ENCODE measurements at regions not wholly inside any gene's neighbourhood (a gene's known extent, or its start where the extent isn't known, plus 50 kb on each side); places are given as distances from the start of the nearest gene placed in this dataset.

DNA sequence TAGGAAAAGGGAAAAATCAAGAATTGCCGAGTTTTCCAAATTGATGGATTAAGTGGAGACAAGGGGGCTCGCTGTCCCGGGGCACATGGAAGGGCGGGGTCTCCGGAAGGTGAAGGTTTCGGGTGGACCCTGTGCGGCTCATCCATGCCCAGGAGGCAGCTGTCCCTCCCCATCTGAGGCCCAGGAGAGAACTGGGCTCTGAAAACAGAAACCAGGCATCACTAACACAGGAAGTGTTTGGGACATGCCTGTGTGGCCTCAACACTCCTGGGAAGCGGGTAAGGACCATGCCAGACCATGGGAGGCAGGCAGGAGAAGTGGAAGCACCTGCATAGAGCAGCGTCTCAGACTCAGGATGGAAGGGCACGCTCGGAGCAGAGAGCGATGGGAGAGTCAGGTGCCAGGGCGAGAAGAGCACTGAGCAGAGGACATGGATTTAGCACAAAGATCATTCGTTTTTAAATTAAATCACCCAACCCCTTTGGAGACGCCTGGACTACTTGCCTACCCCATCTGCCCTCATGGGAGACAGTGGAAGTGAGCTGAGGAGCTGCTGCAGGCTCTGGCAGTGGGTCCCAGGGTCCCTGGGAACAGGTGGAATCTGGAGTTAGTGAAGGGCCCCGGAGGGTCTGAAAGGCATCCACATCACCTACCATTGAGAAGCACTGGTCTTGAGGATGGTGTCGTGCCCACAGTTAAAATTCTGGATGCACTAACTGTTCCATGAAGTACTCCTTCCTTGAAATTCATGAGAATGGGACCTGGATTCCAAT, 183.2 kb upstream of the SOX1 start:
- TF ChIP-seq POLR2A (IDR thresholded peaks at IDR 0.05) = no peak
- TF ChIP-seq, protein P1, sequence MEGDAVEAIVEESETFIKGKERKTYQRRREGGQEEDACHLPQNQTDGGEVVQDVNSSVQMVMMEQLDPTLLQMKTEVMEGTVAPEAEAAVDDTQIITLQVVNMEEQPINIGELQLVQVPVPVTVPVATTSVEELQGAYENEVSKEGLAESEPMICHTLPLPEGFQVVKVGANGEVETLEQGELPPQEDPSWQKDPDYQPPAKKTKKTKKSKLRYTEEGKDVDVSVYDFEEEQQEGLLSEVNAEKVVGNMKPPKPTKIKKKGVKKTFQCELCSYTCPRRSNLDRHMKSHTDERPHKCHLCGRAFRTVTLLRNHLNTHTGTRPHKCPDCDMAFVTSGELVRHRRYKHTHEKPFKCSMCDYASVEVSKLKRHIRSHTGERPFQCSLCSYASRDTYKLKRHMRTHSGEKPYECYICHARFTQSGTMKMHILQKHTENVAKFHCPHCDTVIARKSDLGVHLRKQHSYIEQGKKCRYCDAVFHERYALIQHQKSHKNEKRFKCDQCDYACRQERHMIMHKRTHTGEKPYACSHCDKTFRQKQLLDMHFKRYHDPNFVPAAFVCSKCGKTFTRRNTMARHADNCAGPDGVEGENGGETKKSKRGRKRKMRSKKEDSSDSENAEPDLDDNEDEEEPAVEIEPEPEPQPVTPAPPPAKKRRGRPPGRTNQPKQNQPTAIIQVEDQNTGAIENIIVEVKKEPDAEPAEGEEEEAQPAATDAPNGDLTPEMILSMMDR (IDR thresholded peaks at IDR 0.05) = no peak
